ENCODE measurements at regions not wholly inside any gene's neighbourhood (a gene's known extent, or its start where the extent isn't known, plus 50 kb on each side); places are given as distances from the start of the nearest gene placed in this dataset.

DNA sequence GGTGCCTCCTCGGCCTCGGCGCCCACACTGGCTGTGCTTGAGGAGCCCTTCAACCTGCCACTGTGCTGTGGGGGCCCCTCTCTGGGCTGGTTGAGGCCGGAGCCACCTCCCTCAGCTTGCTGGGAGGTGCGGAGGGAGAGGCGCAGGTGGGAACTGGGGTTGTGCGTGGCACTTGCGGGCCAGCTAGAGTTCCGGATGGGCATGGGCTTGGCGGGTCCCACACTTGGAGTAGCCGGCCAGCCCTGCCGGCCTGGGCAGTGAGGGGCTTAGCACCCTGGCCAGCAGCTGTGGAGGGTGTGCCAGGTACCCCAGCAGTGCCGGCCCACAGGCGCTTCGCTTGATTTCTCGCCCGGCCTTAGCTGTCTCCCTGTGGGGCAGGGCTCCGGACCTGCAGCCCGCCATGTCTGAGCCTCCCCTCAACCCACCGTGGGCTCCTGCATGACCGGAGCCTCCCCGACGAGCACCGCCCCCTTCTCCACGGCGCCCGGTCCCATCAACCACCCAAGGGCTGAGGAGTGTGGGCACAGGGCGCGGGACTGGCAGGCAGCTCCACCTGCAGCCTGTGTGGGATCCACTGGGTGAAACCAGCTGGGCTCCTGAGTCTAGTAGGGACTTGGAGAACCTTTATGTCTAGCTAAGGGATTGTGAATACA, 723.8 kb downstream of the DIAPH3 start:
- no peak for TF ChIP-seq POLR2A (IDR thresholded peaks at IDR 0.05)
- TF ChIP-seq, protein P1, sequence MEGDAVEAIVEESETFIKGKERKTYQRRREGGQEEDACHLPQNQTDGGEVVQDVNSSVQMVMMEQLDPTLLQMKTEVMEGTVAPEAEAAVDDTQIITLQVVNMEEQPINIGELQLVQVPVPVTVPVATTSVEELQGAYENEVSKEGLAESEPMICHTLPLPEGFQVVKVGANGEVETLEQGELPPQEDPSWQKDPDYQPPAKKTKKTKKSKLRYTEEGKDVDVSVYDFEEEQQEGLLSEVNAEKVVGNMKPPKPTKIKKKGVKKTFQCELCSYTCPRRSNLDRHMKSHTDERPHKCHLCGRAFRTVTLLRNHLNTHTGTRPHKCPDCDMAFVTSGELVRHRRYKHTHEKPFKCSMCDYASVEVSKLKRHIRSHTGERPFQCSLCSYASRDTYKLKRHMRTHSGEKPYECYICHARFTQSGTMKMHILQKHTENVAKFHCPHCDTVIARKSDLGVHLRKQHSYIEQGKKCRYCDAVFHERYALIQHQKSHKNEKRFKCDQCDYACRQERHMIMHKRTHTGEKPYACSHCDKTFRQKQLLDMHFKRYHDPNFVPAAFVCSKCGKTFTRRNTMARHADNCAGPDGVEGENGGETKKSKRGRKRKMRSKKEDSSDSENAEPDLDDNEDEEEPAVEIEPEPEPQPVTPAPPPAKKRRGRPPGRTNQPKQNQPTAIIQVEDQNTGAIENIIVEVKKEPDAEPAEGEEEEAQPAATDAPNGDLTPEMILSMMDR (IDR thresholded peaks at IDR 0.05), result no peak
